ES-I3 (cell line): ENCODE measurements at regions not wholly inside any gene's neighbourhood (a gene's known extent, or its start where the extent isn't known, plus 50 kb on each side); places are given as distances from the start of the nearest gene placed in this dataset.
"Not testable (repeated sequence)": the region's sequence is repeated elsewhere in the genome, so short reads cannot be mapped to it uniquely, and the experiment has no call there.

Source experiments
- H3K36me3 ChIP-seq: 2 replicates; pipeline ENCODE4 v1.6.1; 2013; ENCODE audit warnings: mild to moderate bottlenecking, low read length, control low read depth, moderate library complexity; ENCODE audit not compliant: insufficient read depth
- H3K4me1 ChIP-seq: 2 replicates; pipeline ENCODE4 v1.6.1; 2013; ENCODE audit warnings: mild to moderate bottlenecking, control low read depth, low read length; ENCODE audit not compliant: insufficient read depth
- H3K9ac ChIP-seq: 2 replicates; pipeline ENCODE4 v1.6.1; 2013; ENCODE audit warnings: low read depth, mild to moderate bottlenecking, low read length, moderate library complexity
- H3K9me3 ChIP-seq: 2 replicates; pipeline ENCODE4 v1.6.1; 2013; ENCODE audit warnings: mild to moderate bottlenecking, low read length, moderate library complexity; ENCODE audit not compliant: control insufficient read depth, insufficient read depth

GRCh38 chr13:87129602-87130300, 541.4 kb upstream of the SLITRK5 start:
- 0 out of 2 replicates have a peak, but pooled peaks cover 5% of the 10 kb centered on the region for H3K4me1 ChIP-seq
- no peaks in the 10 kb centered on the region for H3K9me3 ChIP-seq
- no peaks in the 10 kb centered on the region for H3K36me3 ChIP-seq
- no peak overlapping the region for H3K9ac ChIP-seq

GRCh38 chr13:87130423-87130822, 540.7 kb upstream of the SLITRK5 start:
- H3K9me3 ChIP-seq = no peaks in the 10 kb centered on the region
- no peaks in the 10 kb centered on the region for H3K36me3 ChIP-seq
- no peak overlapping the region for H3K9ac ChIP-seq
- 0 out of 2 replicates have a peak, but pooled peaks cover 5% of the 10 kb centered on the region for H3K4me1 ChIP-seq

- H3K9ac ChIP-seq = no peak overlapping the region
- no peaks in the 10 kb centered on the region for H3K9me3 ChIP-seq
- H3K36me3 ChIP-seq = no peaks in the 10 kb centered on the region
- 0 out of 2 replicates have a peak, but pooled peaks cover 5% of the 10 kb centered on the region for H3K4me1 ChIP-seq
Measured at GRCh38 chr13:87131611-87132010, 539.6 kb upstream of the SLITRK5 start.

GRCh38 chr13:87138866-87139265, 532.3 kb upstream of the SLITRK5 start:
- H3K36me3 ChIP-seq = no peaks in the 10 kb centered on the region
- H3K9me3 ChIP-seq = no peaks in the 10 kb centered on the region
- H3K9ac ChIP-seq = no peak overlapping the region
- H3K4me1 ChIP-seq = no peaks in the 10 kb centered on the region

- Histone ChIP-seq H3K9me3 (0 out of 2 replicates have a peak, but pooled peaks cover 3% of the 10 kb centered on the region), H3K4me1 (no peaks in the 10 kb centered on the region), H3K9ac (no peak overlapping the region), H3K36me3 (no peaks in the 10 kb centered on the region)
Measured at GRCh38 chr13:87147076-87147475, 524.1 kb upstream of the SLITRK5 start.

GRCh38 chr13:87153371-87153770, 517.8 kb upstream of the SLITRK5 start:
- H3K9ac ChIP-seq = no peak overlapping the region
- peaks cover 7% of the 10 kb centered on the region; the same call in 1 of the 2 replicates for H3K9me3 ChIP-seq
- no peaks in the 10 kb centered on the region for H3K4me1 ChIP-seq
- H3K36me3 ChIP-seq = no peaks in the 10 kb centered on the region

- H3K36me3 ChIP-seq = no peaks in the 10 kb centered on the region
- no peak overlapping the region for H3K9ac ChIP-seq
- H3K9me3 ChIP-seq = peaks cover 4% of the 10 kb centered on the region; the same call in 1 of the 2 replicates
- H3K4me1 ChIP-seq = no peaks in the 10 kb centered on the region
Measured at GRCh38 chr13:87166348-87166747, 504.8 kb upstream of the SLITRK5 start.

- H3K9me3 ChIP-seq = peaks cover 4% of the 10 kb centered on the region; the same call in 1 of the 2 replicates
- H3K36me3 ChIP-seq = no peaks in the 10 kb centered on the region
- no peak overlapping the region for H3K9ac ChIP-seq
- H3K4me1 ChIP-seq = no peaks in the 10 kb centered on the region
Measured at GRCh38 chr13:87168390-87168789, 502.8 kb upstream of the SLITRK5 start.

- Histone ChIP-seq H3K4me1 (no peaks in the 10 kb centered on the region), H3K36me3 (no peaks in the 10 kb centered on the region), H3K9ac (no peak overlapping the region), H3K9me3 (peaks cover 4% of the 10 kb centered on the region; the same call in 1 of the 2 replicates)
Measured at GRCh38 chr13:87169337-87169736, 501.8 kb upstream of the SLITRK5 start.

- no peak overlapping the region for H3K9ac ChIP-seq
- H3K36me3 ChIP-seq = no peaks in the 10 kb centered on the region
- no peaks in the 10 kb centered on the region for H3K4me1 ChIP-seq
- peaks cover 4% of the 10 kb centered on the region; the same call in 1 of the 2 replicates for H3K9me3 ChIP-seq
Measured at GRCh38 chr13:87172166-87172835, 498.9 kb upstream of the SLITRK5 start.

GRCh38 chr13:87185138-87185537, 486.0 kb upstream of the SLITRK5 start:
- H3K36me3 ChIP-seq, H3K9ac ChIP-seq, H3K9me3 ChIP-seq, H3K4me1 ChIP-seq: not testable (repeated sequence)

GRCh38 chr13:87186647-87187046, 484.5 kb upstream of the SLITRK5 start:
- not testable (repeated sequence) for H3K9ac ChIP-seq, H3K4me1 ChIP-seq, H3K36me3 ChIP-seq, H3K9me3 ChIP-seq

- H3K9me3 ChIP-seq, H3K4me1 ChIP-seq, H3K36me3 ChIP-seq: not testable (repeated sequence)
- peak overlapping the region; percentile 48 for H3K9ac ChIP-seq
Measured at GRCh38 chr13:87191485-87191884, 479.7 kb upstream of the SLITRK5 start.

- Histone ChIP-seq H3K9ac (no peak overlapping the region), H3K9me3 (no peaks in the 10 kb centered on the region; the same call in 1 of the 2 replicates), H3K4me1 (no peaks in the 10 kb centered on the region), H3K36me3 (no peaks in the 10 kb centered on the region)
Measured at GRCh38 chr13:87198371-87198770, 472.8 kb upstream of the SLITRK5 start.

GRCh38 chr13:87206708-87207107, 464.5 kb upstream of the SLITRK5 start:
- no peak overlapping the region for H3K9ac ChIP-seq
- no peaks in the 10 kb centered on the region for H3K9me3 ChIP-seq
- H3K36me3 ChIP-seq = no peaks in the 10 kb centered on the region
- no peaks in the 10 kb centered on the region for H3K4me1 ChIP-seq
